ENCODE measurements at regions not wholly inside any gene's neighbourhood (a gene's known extent, or its start where the extent isn't known, plus 50 kb on each side); places are given as distances from the start of the nearest gene placed in this dataset.
A peak's percentile ranks its signal among the peaks of the same experiment; 100 is the strongest.

- DNase-seq, result no peak
- Histone ChIP-seq H3K9me3 (no peaks in the 10 kb centered on the region), H3K4me3 (no peak overlapping the region), H3K4me1 (no peaks in the 10 kb centered on the region), H3K27me3 (no peaks in the 10 kb centered on the region), H3K27ac (no peak overlapping the region), H3K36me3 (ENCODE audit: low read depth, missing control alignments) (no peaks in the 10 kb centered on the region)
- no peak for TF ChIP-seq POLR2A (IDR thresholded peaks at IDR 0.05)
- TF ChIP-seq, protein P1, sequence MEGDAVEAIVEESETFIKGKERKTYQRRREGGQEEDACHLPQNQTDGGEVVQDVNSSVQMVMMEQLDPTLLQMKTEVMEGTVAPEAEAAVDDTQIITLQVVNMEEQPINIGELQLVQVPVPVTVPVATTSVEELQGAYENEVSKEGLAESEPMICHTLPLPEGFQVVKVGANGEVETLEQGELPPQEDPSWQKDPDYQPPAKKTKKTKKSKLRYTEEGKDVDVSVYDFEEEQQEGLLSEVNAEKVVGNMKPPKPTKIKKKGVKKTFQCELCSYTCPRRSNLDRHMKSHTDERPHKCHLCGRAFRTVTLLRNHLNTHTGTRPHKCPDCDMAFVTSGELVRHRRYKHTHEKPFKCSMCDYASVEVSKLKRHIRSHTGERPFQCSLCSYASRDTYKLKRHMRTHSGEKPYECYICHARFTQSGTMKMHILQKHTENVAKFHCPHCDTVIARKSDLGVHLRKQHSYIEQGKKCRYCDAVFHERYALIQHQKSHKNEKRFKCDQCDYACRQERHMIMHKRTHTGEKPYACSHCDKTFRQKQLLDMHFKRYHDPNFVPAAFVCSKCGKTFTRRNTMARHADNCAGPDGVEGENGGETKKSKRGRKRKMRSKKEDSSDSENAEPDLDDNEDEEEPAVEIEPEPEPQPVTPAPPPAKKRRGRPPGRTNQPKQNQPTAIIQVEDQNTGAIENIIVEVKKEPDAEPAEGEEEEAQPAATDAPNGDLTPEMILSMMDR (IDR thresholded peaks at IDR 0.05), result peak in 2 of 3 experiments; percentile 15 to 21
- WGBS, 2 donors, result 85 to 100% methylated on average over 1 of the region's 1 CpG
- intact Hi-C loops (cut with DNase I; ENCODE audit: low total_unique reads), result no loop called here
Observed at GRCh38 chr5:16345454-16345853, 120.1 kb downstream of the ZNF622 start.

GRCh38 chr5:16326137-16326536, 139.5 kb downstream of the ZNF622 start:
- Histone ChIP-seq H3K27ac (no peak overlapping the region), H3K9me3 (no peaks in the 10 kb centered on the region), H3K27me3 (no peaks in the 10 kb centered on the region), H3K36me3 (ENCODE audit: low read depth, missing control alignments) (no peaks in the 10 kb centered on the region), H3K4me1 (no peaks in the 10 kb centered on the region), H3K4me3 (no peak overlapping the region)
- intact Hi-C loops (cut with DNase I; ENCODE audit: low total_unique reads), result no loop called here
- TF ChIP-seq POLR2A (IDR thresholded peaks at IDR 0.05), result no peak
- TF ChIP-seq, protein P1 (IDR thresholded peaks at IDR 0.05), result no peak
- DNase-seq, result no peak
- WGBS, 2 donors, result 68 to 88% methylated on average over 7 of the region's 7 CpGs

DNA sequence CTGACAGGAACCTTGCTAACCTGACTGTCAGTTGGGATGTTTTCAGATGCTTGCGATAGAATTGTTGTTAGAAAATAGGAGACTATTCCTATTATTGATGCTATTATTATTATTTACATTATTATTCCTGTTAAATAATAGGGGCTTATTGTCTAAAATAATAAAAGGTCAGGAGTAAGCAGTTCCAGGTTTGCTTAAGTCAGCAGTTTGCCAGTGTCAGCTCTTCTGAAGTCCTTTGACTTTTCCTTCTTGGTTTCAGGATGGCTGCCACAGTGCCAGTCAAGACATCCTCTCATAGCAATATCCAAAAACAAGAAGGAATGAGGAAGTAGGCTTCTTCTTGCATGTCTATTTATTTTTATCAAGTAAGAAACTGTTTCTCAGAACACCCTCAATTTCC, 141.7 kb upstream of the MARCHF11 start:
- TF ChIP-seq, protein P1 (IDR thresholded peaks at IDR 0.05), result no peak
- no peak for TF ChIP-seq POLR2A (IDR thresholded peaks at IDR 0.05)
- DNase-seq, result no peak
- H3K27me3 ChIP-seq, result no peaks in the 10 kb centered on the region
- no peak overlapping the region for H3K27ac ChIP-seq
- intact Hi-C loops (cut with DNase I; ENCODE audit: low total_unique reads), result no loop called here
- H3K4me1 ChIP-seq, result no peaks in the 10 kb centered on the region
- no peak overlapping the region for H3K4me3 ChIP-seq
- H3K9me3 ChIP-seq, result no peaks in the 10 kb centered on the region
- no peaks in the 10 kb centered on the region for H3K36me3 ChIP-seq (ENCODE audit: low read depth, missing control alignments)
- WGBS, 2 donors, result 97 to 100% methylated on average over 1 of the region's 1 CpG

GRCh38 chr5:16315501-16315900, 135.9 kb upstream of the MARCHF11 start:
- intact Hi-C loops (cut with DNase I; ENCODE audit: low total_unique reads), result no loop called here
- Histone ChIP-seq H3K9me3 (no peaks in the 10 kb centered on the region), H3K27me3 (no peaks in the 10 kb centered on the region), H3K27ac (no peak overlapping the region), H3K4me1 (no peaks in the 10 kb centered on the region), H3K36me3 (ENCODE audit: low read depth, missing control alignments) (no peaks in the 10 kb centered on the region), H3K4me3 (no peak overlapping the region)
- no peak for TF ChIP-seq POLR2A (IDR thresholded peaks at IDR 0.05)
- TF ChIP-seq, protein P1 (IDR thresholded peaks at IDR 0.05), result no peak
- 55 to 59% methylated on average over 2 of the region's 2 CpGs for WGBS, 2 donors
- no peak for DNase-seq

DNA sequence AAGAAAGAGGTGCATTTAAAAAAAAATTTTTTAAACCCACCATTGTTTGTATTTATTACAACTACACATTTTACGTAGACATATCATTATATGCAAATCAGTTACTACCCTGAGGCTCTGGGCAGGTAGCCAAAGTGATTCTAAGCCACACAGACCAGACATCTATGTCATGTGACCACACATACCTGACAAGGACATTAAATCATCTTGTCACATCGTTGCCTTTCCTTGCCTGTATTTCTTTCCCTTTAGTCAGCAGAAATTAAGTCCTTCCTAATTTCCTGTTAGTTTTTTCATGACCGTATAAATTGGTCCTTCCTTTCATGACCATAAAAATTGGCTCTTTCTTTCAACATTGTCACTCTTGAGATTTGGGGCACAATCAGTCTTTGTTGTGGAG, 134.2 kb upstream of the MARCHF11 start:
- 60 to 69% methylated on average over 3 of the region's 3 CpGs for WGBS, 2 donors
- no peak for DNase-seq
- Histone ChIP-seq H3K9me3 (no peaks in the 10 kb centered on the region), H3K4me3 (no peak overlapping the region), H3K4me1 (no peaks in the 10 kb centered on the region), H3K27me3 (no peaks in the 10 kb centered on the region), H3K27ac (no peak overlapping the region), H3K36me3 (ENCODE audit: low read depth, missing control alignments) (no peaks in the 10 kb centered on the region)
- intact Hi-C loops (cut with DNase I; ENCODE audit: low total_unique reads), result no loop called here
- TF ChIP-seq, protein P1 (IDR thresholded peaks at IDR 0.05), result no peak
- no peak for TF ChIP-seq POLR2A (IDR thresholded peaks at IDR 0.05)

Data from testis (tissue), 2 donors.